ENCODE measurements at regions not wholly inside any gene's neighbourhood (a gene's known extent, or its start where the extent isn't known, plus 50 kb on each side); places are given as distances from the start of the nearest gene placed in this dataset.

DNA sequence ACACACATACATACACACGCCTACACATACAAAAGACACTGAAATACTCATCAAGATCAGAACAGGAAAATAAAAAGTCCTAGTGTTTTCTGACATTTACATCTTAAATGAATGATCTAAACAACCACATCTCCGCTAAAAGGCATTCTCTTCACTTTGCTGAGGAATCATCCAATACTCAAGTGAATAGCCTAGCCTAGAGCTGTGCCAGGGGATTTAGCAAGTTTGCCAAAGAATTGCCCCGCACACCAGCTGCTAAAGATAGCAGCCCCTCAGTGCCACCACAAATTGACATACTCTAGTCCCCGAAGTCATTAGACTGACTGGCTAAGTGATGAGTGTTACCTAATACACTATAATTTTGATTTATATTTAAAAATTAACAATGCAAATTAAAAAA is 246.8 kb upstream of the POU3F2 start:
- TF ChIP-seq, protein P1, sequence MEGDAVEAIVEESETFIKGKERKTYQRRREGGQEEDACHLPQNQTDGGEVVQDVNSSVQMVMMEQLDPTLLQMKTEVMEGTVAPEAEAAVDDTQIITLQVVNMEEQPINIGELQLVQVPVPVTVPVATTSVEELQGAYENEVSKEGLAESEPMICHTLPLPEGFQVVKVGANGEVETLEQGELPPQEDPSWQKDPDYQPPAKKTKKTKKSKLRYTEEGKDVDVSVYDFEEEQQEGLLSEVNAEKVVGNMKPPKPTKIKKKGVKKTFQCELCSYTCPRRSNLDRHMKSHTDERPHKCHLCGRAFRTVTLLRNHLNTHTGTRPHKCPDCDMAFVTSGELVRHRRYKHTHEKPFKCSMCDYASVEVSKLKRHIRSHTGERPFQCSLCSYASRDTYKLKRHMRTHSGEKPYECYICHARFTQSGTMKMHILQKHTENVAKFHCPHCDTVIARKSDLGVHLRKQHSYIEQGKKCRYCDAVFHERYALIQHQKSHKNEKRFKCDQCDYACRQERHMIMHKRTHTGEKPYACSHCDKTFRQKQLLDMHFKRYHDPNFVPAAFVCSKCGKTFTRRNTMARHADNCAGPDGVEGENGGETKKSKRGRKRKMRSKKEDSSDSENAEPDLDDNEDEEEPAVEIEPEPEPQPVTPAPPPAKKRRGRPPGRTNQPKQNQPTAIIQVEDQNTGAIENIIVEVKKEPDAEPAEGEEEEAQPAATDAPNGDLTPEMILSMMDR (IDR thresholded peaks at IDR 0.05): no peak
- TF ChIP-seq POLR2A (IDR thresholded peaks at IDR 0.05): no peak
